GM12878 (cell line): ENCODE measurements at regions not wholly inside any gene's neighbourhood (a gene's known extent, or its start where the extent isn't known, plus 50 kb on each side); places are given as distances from the start of the nearest gene placed in this dataset.

Experiments used
- ATAC-seq: fragments of 200-7000 bp; cut with Tn5 transposase; 3 replicates; pipeline ENCODE4 v1.9.1; 2020; ENCODE audit warnings: mild to moderate bottlenecking, moderate library complexity
- BruUV-seq: library from RNA; stranded (reverse); fragments of 400-500 nt; replicated peaks from 2 replicates; lab custom pipeline; 2021; lab: Mats Ljungman, UMichigan
- CTCF ChIA-PET: fragments of 300-600 bp; sonication (Branson Sonifier 250); formaldehyde crosslinking; extraction: SDS; loops from one replicate; lab custom pipeline; 2021; ENCODE audit warnings: inconsistent platforms; lab: Yijun Ruan, JAX
- POLR2A ChIA-PET: fragments of 350-600 bp; formaldehyde crosslinking; extraction: SDS; loops from one replicate; lab custom pipeline; 2021; ENCODE audit warnings: inconsistent platforms; lab: Charles Lee
- RAD21 ChIA-PET: fragments of 300-600 bp; sonication (Branson Sonifier 250); formaldehyde crosslinking; loops from one replicate; lab custom pipeline; 2023; ENCODE audit warnings: antibody characterized with exemption; ENCODE audit not compliant: unreplicated experiment; lab: Charles Lee
- SMC1A ChIA-PET: fragments of 300-600 bp; sonication (Branson Sonifier 250); formaldehyde crosslinking; loops from one replicate; lab custom pipeline; 2023; ENCODE audit not compliant: unreplicated experiment, uncharacterized antibody; lab: Charles Lee
- DNase-seq: peaks from one replicate; pipeline ENCODE4 v3.0.0-alpha.2; 2011; ENCODE audit warnings: low read depth, low spot score
- FAIRE-seq: peaks from 3 replicates; lab custom pipeline; 2011; peaks lifted over from hg19 to GRCh38; lab: Jason Lieb, UNC
- H2AFZ ChIP-seq: 2 replicates; pipeline ENCODE4 v1.6.0; 2011; ENCODE audit warnings: low read depth, low read length, control low read depth; ENCODE audit not compliant: control insufficient read depth
- H3K27ac ChIP-seq: 2 replicates; pipeline ENCODE4 v1.5.1; 2011; ENCODE audit warnings: control low read depth; ENCODE audit not compliant: control insufficient read depth, insufficient read depth
- H3K27me3 ChIP-seq, 2 experiments: replicated peaks in 1 of 2; 2 replicates each; pipeline versions ENCODE4 v1.6.0 to v1.6.1; 2011; ENCODE audit warnings: low read length in 1 of 2; ENCODE audit not compliant: control insufficient read depth in 2 of 2, insufficient read depth in 2 of 2
- H3K36me3 ChIP-seq, 2 experiments: 2 replicates each; pipeline ENCODE4 v1.5.1; 2011; ENCODE audit warnings: low read length in 1 of 2; ENCODE audit not compliant: control insufficient read depth in 2 of 2, insufficient read depth in 2 of 2
- H3K4me1 ChIP-seq: 2 replicates; pipeline ENCODE4 v1.6.1; 2011; ENCODE audit warnings: mild to moderate bottlenecking, low read length, moderate library complexity, mixed read lengths; ENCODE audit not compliant: control insufficient read depth, insufficient read depth
- H3K4me2 ChIP-seq: 2 replicates; pipeline ENCODE4 v1.6.0; 2011; ENCODE audit warnings: control low read depth; ENCODE audit not compliant: control insufficient read depth, insufficient read depth
- H3K4me3 ChIP-seq: fragments of 200-600 bp; sonication (generic); 2 replicates; pipeline ENCODE4 v1.5.1; 2016
- H3K79me2 ChIP-seq: 2 replicates; pipeline ENCODE4 v1.6.0; 2011; ENCODE audit warnings: low read length; ENCODE audit not compliant: control insufficient read depth, insufficient read depth
- H3K9ac ChIP-seq: 2 replicates; pipeline ENCODE4 v1.8.0; 2011; ENCODE audit warnings: low read length, control low read depth, mixed read lengths; ENCODE audit not compliant: control insufficient read depth, insufficient read depth
- H3K9me3 ChIP-seq: replicated peaks from 3 replicates; pipeline ENCODE4 v1.5.1; 2011; ENCODE audit warnings: mild to moderate bottlenecking, low read length; ENCODE audit not compliant: control insufficient read depth, insufficient read depth
- H4K20me1 ChIP-seq: 2 replicates; pipeline ENCODE4 v1.6.0; 2011; ENCODE audit not compliant: control insufficient read depth, insufficient read depth
- ATF7 ChIP-seq: fragments of 450-650 bp; IDR thresholded peaks from 2 replicates; pipeline ENCODE4 v1.6.1; 2016; ENCODE audit warnings: low read depth, mild to moderate bottlenecking
- CEBPB ChIP-seq, 2 experiments: fragments of 150-350 bp in 1 of 2; IDR thresholded peaks; 2 replicates each; pipeline ENCODE4 v1.6.1; 2012 to 2014; ENCODE audit warnings: low read depth in 2 of 2, low read length in 2 of 2, borderline replicate concordance in 1 of 2, inconsistent platforms in 1 of 2
- GATAD2B ChIP-seq: fragments of 450-650 bp; conservative IDR thresholded peaks from 2 replicates; pipeline ENCODE4 v1.6.1; 2017; ENCODE audit warnings: low read depth, mild to moderate bottlenecking, moderate library complexity
- JUND ChIP-seq: IDR thresholded peaks from 2 replicates; pipeline ENCODE4 v1.6.1; 2012; ENCODE audit warnings: low read depth, mild to moderate bottlenecking, low read length, improper control_type of control experiment, moderate library complexity
- KDM1A ChIP-seq: fragments of 200-600 bp; sonication (generic); IDR thresholded peaks from 2 replicates; pipeline ENCODE4 v1.6.1; 2016; ENCODE audit warnings: borderline replicate concordance
- MAX ChIP-seq: IDR thresholded peaks from 2 replicates; pipeline ENCODE4 v1.6.1; 2012; ENCODE audit warnings: low read depth, low read length, improper control_type of control experiment
- MEF2A ChIP-seq: IDR thresholded peaks from 2 replicates; pipeline ENCODE4 v1.6.1; 2011; ENCODE audit warnings: low read depth, mild to moderate bottlenecking, low read length, moderate library complexity; ENCODE audit not compliant: insufficient read depth
- MEF2B ChIP-seq: fragments of 450-650 bp; IDR thresholded peaks from 2 replicates; pipeline ENCODE4 v1.6.1; 2018; ENCODE audit warnings: mild to moderate bottlenecking, moderate library complexity; ENCODE audit not compliant: partially characterized antibody, poor library complexity, severe bottlenecking
- MLLT1 ChIP-seq: fragments of 450-650 bp; IDR thresholded peaks from 2 replicates; pipeline ENCODE4 v1.6.1; 2016; ENCODE audit warnings: mild to moderate bottlenecking
- NFXL1 ChIP-seq: fragments of 450-650 bp; IDR thresholded peaks from 2 replicates; pipeline ENCODE4 v1.6.1; 2017; ENCODE audit warnings: antibody characterized with exemption, mild to moderate bottlenecking, borderline replicate concordance
- SIN3A ChIP-seq: IDR thresholded peaks from 2 replicates; pipeline ENCODE4 v1.6.1; 2012; ENCODE audit warnings: low read depth, low read length, improper control_type of control experiment
- SIX5 ChIP-seq: IDR thresholded peaks from 2 replicates; pipeline ENCODE4 v1.6.1; 2011; ENCODE audit warnings: mild to moderate bottlenecking, low read depth, low read length, moderate library complexity; ENCODE audit not compliant: severe bottlenecking
- SUZ12 ChIP-seq: fragments of 200-600 bp; sonication (generic); IDR thresholded peaks from one replicate; pipeline ENCODE4 v1.6.1; 2018; ENCODE audit warnings: antibody characterized with exemption, mild to moderate bottlenecking; ENCODE audit not compliant: unreplicated experiment
- TBL1XR1 ChIP-seq: IDR thresholded peaks from 2 replicates; pipeline ENCODE4 v1.6.1; 2012; ENCODE audit warnings: low read depth, low read length, improper control_type of control experiment
- WGBS: methylation state at CpG from one replicate; pipeline ENCODE4 v1.1.6; 2016; ENCODE audit warnings: low lambda C conversion rate; ENCODE audit not compliant: insufficient replicate concordance, insufficient coverage; ENCODE audit errors: missing lambda C conversion rate; 5-methylcytosine and 5-hydroxymethylcytosine counted together
- in situ Hi-C: fragments of 300-500 bp; cut with MboI; formaldehyde crosslinking; loops from 9 replicates; pipeline ENCODE4 v1.14.3; 2018; ENCODE audit warnings: mixed read lengths
- intact Hi-C: fragments of 100-400 bp; cut with micrococcal nuclease; formaldehyde crosslinking; loops from one replicate; pipeline ENCODE4 v1.14.2; 2022; ENCODE audit not compliant: unreplicated experiment
- TF ChIP-seq, protein P1 (sequence below): fragments of 450-650 bp; IDR thresholded peaks from 2 replicates; pipeline ENCODE4 v1.6.1; 2018; ENCODE audit warnings: borderline replicate concordance, mild to moderate bottlenecking; ENCODE audit not compliant: partially characterized antibody

GRCh38 chr13:34143637-34144036 is 325.7 kb downstream of the RFC3 start (continued):
- TF ChIP-seq TBL1XR1 (no peak), ATF7 (no peak)

- Histone ChIP-seq H3K9ac (no peak overlapping the region), H3K27ac (no peak overlapping the region), H4K20me1 (no peaks in the 10 kb centered on the region), H3K4me1 (no peaks in the 10 kb centered on the region), H3K36me3 (no peaks in the 10 kb centered on the region), H3K4me2 (no peak overlapping the region), H3K9me3 (no peaks in the 10 kb centered on the region), H3K79me2 (no peaks in the 10 kb centered on the region), H3K27me3 (no peaks in the 10 kb centered on the region), H2AFZ (no peak overlapping the region), H3K4me3 (no peak overlapping the region)
- BruUV-seq: no TSS peak
- DNase-seq: no peak
- intact Hi-C loops (no loop called here), in situ Hi-C loops (no loop called here)
- RAD21 ChIA-PET: no interaction called here
- SMC1A ChIA-PET: no interaction called here
- FAIRE-seq: no peak
- CTCF ChIA-PET: no interaction called here
- POLR2A ChIA-PET: no interaction called here
- 65% methylated on average over 3 of the region's 3 CpGs for WGBS
- no peak for ATAC-seq
- TF ChIP-seq NFXL1: no peak
- TF ChIP-seq SUZ12: no peak
- TF ChIP-seq KDM1A: no peak
- TF ChIP-seq MLLT1: no peak
- no peak for TF ChIP-seq SIX5
- TF ChIP-seq MAX: no peak
- TF ChIP-seq JUND: no peak
- no peak for TF ChIP-seq MEF2B
- no peak for TF ChIP-seq MEF2A
- TF ChIP-seq GATAD2B: no peak
- no peak for TF ChIP-seq SIN3A
- TF ChIP-seq CEBPB (IDR thresholded peaks at IDR 0.05; ENCODE audit: borderline replicate concordance in 1 of 2, low read depth in 2 of 2, low read length in 2 of 2): no peak
- TF ChIP-seq, protein P1, sequence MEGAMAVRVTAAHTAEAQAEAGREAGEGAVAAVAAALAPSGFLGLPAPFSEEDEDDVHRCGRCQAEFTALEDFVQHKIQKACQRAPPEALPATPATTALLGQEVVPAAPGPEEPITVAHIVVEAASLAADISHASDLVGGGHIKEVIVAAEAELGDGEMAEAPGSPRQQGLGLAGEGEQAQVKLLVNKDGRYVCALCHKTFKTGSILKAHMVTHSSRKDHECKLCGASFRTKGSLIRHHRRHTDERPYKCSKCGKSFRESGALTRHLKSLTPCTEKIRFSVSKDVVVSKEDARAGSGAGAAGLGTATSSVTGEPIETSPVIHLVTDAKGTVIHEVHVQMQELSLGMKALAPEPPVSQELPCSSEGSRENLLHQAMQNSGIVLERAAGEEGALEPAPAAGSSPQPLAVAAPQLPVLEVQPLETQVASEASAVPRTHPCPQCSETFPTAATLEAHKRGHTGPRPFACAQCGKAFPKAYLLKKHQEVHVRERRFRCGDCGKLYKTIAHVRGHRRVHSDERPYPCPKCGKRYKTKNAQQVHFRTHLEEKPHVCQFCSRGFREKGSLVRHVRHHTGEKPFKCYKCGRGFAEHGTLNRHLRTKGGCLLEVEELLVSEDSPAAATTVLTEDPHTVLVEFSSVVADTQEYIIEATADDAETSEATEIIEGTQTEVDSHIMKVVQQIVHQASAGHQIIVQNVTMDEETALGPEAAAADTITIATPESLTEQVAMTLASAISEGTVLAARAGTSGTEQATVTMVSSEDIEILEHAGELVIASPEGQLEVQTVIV: no peak
These were observed 326.2 kb downstream of the RFC3 start for GRCh38 chr13:34144142-34144541.
